LNCaP clone FGC (cell line): ENCODE measurements at regions not wholly inside any gene's neighbourhood (a gene's known extent, or its start where the extent isn't known, plus 50 kb on each side); places are given as distances from the start of the nearest gene placed in this dataset.

Experiments used
- DNase-seq: peaks from one replicate; pipeline ENCODE4 v3.0.0-alpha.2; 2011; ENCODE audit warnings: low read depth
- H3K4me3 ChIP-seq: 2 replicates; pipeline ENCODE4 v1.5.1; 2011; ENCODE audit warnings: mild to moderate bottlenecking, low read depth, low read length, control low read depth
- TF ChIP-seq, protein P1 (sequence below): IDR thresholded peaks from 2 replicates; pipeline ENCODE4 v1.5.1; 2012; ENCODE audit warnings: mild to moderate bottlenecking; ENCODE audit not compliant: control insufficient read depth, insufficient read depth; ENCODE audit errors: extremely low read depth

DNA sequence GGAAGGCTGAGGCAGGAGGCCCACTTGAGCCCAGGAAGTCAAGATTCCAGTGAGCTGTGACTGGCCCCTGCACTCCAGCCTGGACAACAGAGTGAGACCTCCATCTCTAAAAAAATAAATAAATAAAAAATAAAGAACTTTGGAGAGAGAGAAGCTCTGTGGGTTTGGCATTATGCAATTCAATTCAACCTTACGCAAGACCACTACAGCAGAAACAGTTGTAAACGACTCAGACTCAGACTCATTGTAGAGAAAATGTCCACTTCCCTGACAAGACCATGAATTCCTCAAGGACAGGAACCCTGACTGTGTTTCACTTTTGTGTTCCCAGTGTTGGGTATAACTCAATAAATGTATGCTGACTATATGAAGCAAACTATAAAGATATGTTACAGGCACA is 90.3 kb upstream of the C3orf80 start:
- DNase-seq: no peak
- H3K4me3 ChIP-seq: no peak overlapping the region
- TF ChIP-seq, protein P1, sequence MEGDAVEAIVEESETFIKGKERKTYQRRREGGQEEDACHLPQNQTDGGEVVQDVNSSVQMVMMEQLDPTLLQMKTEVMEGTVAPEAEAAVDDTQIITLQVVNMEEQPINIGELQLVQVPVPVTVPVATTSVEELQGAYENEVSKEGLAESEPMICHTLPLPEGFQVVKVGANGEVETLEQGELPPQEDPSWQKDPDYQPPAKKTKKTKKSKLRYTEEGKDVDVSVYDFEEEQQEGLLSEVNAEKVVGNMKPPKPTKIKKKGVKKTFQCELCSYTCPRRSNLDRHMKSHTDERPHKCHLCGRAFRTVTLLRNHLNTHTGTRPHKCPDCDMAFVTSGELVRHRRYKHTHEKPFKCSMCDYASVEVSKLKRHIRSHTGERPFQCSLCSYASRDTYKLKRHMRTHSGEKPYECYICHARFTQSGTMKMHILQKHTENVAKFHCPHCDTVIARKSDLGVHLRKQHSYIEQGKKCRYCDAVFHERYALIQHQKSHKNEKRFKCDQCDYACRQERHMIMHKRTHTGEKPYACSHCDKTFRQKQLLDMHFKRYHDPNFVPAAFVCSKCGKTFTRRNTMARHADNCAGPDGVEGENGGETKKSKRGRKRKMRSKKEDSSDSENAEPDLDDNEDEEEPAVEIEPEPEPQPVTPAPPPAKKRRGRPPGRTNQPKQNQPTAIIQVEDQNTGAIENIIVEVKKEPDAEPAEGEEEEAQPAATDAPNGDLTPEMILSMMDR: no peak

DNA sequence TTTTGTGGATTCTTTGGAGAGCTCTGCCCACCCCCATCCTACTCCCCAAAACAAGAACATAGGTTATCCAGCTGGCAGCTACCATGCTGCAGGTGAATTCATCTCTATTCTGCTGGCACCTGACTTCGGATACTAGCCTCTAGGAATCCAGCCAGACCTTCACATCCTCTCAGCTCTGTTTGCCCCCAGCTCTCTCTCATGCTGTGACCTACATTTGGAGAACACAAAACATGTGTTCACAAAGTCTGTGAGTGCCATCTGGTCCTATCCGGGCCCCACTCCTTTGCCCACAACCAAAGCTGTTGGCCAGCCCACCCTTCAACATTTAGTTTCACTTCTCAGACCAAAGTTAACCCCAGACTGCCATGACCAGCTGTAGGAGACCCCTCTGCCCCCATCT is 89.4 kb upstream of the C3orf80 start:
- TF ChIP-seq, protein P1: no peak
- H3K4me3 ChIP-seq: no peak overlapping the region
- no peak for DNase-seq

DNA sequence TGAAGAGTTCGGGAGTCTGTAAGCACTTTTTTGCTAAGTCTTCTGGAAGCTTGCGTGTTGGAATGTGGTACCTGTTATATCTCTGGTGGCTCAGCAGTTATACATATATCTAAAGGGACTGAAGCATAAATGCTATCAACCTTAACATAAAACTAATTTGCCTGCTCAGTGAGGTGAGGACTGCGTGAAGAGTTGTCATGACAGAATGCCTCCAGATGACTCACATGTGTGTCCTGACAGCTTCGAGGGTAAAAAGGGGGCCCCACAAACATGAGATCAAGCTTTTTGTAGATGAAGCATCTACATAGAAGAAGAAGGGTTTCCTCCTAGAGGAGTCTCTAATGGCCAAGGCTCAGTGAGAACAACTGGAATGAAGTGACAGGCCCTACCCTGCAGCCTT is 88.8 kb upstream of the C3orf80 start:
- TF ChIP-seq, protein P1: no peak
- no peak overlapping the region for H3K4me3 ChIP-seq
- DNase-seq: no peak

DNA sequence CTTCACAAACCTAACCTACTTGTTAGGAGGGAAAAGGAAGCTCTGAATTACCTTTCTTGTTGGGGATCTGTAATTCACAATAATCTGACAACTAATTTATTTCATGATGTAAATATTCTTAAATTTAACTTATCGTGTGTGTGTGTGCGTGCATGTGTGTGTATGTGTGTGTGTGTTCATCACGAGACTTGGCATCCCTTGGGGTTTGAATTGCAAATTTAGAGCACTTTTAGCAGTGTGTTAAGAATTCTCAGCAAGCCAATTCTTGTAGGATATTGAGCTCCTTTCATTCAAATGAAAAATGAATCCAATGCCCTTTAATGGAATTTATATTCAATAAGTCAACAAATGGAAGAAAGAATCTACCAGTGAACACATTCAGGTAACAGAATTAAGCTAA is 85.9 kb upstream of the C3orf80 start:
- H3K4me3 ChIP-seq: no peak overlapping the region
- no peak for DNase-seq
- TF ChIP-seq, protein P1: no peak

DNA sequence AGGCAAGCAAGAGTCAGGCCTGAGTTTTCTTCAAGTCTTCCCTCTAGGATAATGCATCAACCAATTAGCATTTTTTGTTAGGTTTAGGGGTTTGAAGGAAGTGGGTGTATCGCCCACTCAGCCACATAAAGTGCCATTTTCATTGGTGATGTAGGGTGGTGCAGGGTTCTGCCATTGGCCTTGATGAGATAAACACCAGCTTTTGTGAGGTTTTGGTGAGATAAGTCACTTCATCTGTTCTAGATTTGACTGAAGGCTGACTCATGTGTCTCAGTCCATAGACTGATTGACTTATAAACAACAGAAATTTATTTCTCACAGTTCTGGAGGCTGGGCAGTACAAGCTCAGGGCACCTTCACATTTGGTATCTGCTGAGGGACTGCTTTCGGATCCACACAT is 84.5 kb upstream of the C3orf80 start:
- no peak for DNase-seq
- TF ChIP-seq, protein P1: no peak
- no peak overlapping the region for H3K4me3 ChIP-seq

DNA sequence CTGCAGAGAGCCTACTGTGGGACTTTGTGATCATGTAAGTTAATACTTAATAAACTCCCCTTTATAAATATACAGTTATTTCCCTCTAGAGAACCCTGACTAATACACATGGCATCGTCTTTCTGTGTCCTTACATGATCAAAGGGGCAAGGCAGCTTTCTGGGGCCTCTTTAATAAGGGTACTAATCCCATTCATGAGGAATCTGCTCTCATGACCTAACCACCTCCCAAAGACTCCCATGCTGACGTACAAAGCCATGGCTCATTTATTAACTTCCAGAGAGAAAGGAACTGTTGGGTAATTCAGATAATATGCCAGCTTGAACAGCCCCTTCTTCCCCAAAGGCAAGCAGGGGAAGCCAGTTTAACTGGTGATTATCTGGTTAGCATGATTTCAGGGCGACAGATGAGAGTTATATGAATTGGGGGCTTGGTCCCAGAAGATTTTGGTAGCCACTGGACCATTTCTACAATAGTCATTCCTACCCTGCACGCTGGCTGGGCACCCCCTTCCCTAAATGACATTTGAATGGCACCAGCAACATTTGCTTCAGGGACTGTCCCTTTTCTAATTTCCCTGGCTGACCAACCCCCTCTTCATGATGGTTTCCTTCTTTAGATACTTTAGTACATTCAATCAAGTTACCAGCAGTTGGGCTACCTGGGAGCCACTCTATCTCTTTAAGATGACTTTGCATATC is 83.6 kb upstream of the C3orf80 start:
- TF ChIP-seq, protein P1: no peak
- no peak for DNase-seq
- no peak overlapping the region for H3K4me3 ChIP-seq

DNA sequence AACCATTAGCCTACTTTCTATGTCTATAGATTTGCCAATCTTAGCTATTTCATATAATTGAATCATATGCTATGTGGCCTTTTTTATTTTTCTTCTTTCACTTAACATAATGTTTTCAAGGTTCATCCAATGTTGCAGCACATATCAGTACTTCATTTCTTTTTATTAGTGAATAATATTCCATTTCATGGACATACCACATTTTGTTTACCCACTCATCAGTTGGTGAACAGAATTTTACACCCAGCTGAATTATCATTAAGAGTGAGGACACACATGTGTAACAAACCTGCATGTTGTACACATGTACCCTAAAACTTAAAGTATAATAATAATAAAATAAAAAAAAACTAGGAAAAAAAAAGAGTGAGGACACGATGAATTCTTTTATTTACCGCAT is 81.7 kb upstream of the C3orf80 start:
- DNase-seq: no peak
- TF ChIP-seq, protein P1: no peak
- no peak overlapping the region for H3K4me3 ChIP-seq
